HG03442 (cell line): ENCODE measurements at regions not wholly inside any gene's neighbourhood (a gene's known extent, or its start where the extent isn't known, plus 50 kb on each side); places are given as distances from the start of the nearest gene placed in this dataset.

ENCODE experiments used
- ATAC-seq: cut with Tn5 transposase; IDR thresholded peaks from one replicate; pipeline ENCODE4 v1.9.1; 2021; ENCODE audit warnings: mild to moderate bottlenecking, moderate library complexity; ENCODE audit not compliant: unreplicated experiment

DNA sequence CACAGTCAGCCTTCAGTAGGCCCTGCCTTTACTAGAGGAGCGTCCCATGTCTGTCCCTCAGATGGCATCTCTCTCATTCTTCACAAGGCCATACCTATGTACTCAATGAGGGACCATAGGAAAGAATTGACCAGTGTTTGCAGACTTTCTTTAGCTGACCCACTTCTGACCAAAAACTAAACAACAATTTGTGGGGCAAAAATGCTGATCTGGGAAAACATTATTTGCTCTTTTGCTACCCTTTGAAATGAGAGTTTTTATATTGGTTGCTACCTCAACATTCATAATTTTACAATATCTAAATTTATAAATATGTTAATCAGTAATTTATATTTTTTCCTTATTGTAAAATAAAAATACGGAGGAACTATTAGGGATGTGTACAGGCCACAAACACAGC, 539.4 kb upstream of the GJE1 start:
- ATAC-seq, result no peak

DNA sequence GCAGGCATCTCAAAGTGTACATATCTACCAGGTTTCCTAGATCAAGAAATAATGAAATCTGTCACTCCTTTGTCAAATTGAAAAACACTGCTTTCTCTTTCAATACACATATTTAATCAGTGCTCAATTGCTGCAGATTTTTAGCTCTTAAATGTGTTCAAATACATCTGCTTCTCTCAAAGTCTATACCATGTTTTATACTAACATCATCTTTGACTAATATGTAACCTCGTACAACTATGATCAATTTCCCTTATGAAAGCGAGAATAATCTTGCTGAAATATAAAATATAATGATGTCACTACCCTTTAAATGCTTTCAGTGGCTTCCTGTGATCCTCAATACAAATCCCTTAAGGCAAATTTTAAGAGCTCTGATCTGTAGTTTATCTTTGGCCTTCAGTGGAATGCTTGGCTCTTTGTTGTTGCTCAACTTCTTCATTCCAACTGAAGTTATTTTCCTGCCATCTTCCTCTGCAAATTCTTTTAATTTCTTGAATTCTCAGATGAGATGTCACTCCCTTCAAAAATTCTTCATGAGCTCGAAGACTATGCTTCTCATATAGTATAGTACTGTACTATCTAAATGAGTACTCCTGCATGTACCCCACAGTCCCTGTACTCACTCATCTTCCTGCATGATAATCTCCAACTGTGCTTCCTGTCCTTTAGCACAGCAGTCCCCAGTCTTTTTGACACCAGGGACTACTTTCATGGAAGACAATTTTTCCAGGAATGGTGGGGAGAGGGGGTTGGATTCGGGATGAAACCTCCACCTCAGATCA, 545.1 kb upstream of the GJE1 start:
- ATAC-seq, result no peak

- no peak for ATAC-seq
Observed at GRCh38 chr6:141580988-141581552, 551.7 kb upstream of the GJE1 start.

DNA sequence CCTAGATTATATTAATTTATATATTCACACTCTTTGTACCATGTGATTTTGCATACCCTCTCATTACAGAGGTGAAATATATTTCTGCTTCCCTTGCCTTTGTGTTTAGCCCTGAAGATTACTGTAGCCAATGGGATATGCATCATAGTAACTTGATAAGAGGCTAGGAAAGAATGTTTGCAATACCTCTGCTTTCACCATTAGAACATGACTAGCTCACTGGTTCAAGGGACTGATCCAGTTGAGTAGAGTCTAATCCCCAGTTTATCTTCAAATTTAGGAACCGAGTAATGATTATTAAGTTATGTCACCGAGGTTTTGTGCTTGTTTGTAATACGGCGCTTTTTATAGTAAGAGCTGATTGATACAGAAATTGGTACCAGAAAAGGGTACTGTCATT, 552.6 kb upstream of the GJE1 start:
- ATAC-seq, result no peak

DNA sequence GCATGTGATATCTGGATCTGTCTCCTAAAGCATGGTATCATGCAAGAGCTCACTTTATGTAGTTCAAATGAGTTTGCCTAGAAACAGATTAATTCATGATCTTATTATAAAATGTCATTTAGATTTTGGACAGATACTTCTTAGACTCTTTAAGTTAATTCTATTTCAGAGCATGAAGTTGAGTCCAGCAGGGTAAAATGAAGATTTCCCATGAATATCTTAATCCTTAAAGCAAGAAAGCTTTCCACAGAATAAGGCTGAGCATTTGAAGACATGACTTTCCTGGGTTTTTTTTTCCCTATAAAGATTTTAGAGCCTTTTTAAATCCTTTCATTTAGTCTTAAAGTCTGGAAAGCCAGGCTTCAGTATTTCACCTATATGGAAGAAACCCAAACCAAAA, 556.0 kb upstream of the GJE1 start:
- ATAC-seq, result no peak

GRCh38 chr6:141562851-141563763, 569.6 kb upstream of the GJE1 start:
- peak; percentile 90 for ATAC-seq

DNA sequence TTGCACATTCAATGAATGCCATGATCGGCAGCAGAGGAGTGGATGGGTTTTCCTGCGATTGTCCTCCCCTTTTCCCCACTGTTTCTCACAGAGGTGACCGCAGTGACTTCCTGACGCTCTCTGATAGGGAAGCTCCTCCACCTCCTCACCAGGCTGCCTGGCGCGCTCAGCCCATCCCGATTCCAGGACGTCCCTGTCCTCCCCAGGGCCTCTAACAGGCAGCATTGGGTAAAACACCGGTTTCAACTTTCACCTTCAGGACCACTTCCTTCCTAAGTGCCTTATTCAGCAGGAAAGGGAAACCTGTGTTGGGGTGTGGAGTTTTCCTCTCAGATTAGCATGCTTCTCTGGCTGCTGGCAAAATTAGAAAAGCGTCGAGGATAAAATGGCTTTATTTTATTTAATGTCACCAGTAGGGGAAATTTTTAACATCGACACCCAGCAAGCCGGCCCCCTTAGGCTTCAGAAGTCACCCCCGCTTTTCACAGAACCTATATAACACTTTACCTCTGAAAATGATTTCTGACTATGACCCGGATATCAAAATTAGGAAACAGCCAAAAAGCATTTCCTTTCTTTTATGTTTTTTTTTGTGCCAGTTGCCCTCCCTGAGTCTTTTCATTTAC, 570.4 kb upstream of the GJE1 start:
- ATAC-seq, result peak; percentile 11

- ATAC-seq, result no peak
Observed at GRCh38 chr6:141561154-141561553, 571.6 kb upstream of the GJE1 start.

- peak; percentile 78 for ATAC-seq
Observed at GRCh38 chr6:141552463-141552862, 580.3 kb upstream of the GJE1 start.

GRCh38 chr6:141552031-141552430, 580.7 kb upstream of the GJE1 start:
- ATAC-seq, result no peak

GRCh38 chr6:141551318-141551717, 581.4 kb upstream of the GJE1 start:
- no peak for ATAC-seq

DNA sequence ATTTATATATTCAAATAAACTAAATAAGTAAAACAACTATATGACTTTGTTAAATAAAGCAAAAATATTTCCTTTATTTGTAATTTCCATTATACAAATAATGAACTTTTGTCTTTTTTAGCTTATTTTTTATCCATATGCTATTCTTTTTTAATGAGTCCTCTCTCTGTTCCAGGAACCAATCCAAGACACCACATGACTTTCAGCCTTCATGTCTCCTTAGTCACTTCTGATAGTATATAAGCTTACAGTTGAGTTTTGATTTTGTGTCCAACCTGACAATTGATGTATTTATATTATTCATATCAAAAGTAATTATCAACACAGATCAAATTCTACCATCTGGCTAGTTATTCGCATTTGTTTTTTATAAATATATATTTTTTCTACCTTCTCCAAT, 582.3 kb upstream of the GJE1 start:
- no peak for ATAC-seq

DNA sequence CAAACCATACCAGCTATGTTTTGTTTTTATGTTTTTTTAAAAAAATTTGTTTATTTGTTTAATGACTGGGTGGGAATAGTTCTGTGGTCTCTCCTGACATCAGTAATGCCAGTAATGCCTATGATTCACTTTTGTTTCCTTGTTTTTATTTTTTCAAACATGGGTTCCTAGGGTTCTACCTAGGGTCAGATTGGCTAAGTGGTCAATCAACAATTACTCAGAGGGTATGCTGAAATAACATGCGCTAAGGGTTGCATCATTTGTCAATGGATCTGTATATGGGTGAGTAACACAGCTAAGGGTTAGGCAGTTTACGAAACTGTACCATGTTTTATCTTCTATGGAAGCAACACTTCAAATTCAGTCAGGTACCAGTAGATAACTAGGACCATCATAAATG, 583.8 kb upstream of the GJE1 start:
- ATAC-seq, result no peak

DNA sequence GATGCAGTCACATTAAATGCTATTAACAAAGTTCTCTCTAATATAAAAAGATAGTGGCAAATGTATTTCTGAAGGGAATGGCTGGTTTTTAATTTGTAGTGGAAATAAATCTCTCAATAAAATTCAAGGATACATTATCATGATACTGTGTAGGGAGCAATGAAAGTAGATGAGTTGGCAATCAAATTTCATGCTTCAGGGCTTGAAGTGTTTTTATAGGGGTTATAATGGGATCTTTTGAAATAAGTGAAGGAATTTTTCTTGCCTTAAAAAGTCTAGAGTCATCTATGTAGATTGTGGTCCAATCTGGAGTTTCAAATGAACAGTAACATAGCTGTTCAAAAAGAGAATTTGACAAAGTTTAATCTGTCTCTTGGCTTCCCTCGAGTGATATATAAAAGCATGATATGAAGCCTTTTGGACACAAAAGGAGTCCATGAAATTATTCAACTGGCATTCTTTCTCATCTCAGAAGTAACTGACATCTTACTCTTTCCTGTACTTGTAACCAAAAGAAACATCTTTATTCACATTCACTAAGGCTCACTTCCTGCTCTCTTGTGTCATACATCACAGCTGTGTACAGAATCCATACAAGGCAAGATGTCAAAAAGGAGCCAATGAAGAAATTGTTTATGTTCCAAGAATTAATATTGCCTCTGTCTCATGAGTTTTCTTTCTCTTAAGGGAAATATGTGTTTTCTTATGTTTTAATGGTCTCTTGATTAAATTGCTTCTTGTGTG, 591.0 kb upstream of the GJE1 start:
- no peak for ATAC-seq

- ATAC-seq, result no peak
Observed at GRCh38 chr6:141540207-141540606, 592.5 kb upstream of the GJE1 start.

DNA sequence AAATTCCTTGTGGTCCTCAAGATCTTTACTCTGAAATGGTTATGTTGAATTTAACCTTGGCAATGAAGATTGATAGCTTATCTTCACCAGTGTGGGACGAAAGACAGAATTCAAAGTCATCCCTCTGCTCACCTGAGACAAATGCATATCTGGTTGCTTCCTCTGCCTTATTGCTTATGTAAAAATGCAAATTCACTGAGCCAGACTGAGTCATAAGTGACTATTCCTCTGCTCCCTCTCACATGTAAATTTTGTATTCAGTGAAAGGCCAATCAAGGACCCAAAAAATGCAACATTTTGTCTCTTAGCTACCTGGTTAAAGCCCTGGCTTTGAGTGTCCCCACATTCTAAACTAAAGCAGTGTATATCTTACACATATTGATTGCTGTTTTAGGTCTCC, 593.1 kb upstream of the GJE1 start:
- no peak for ATAC-seq

GRCh38 chr6:141532211-141532610, 600.5 kb upstream of the GJE1 start:
- ATAC-seq, result no peak

GRCh38 chr6:141531040-141531439, 601.7 kb upstream of the GJE1 start:
- ATAC-seq, result no peak

GRCh38 chr6:141528596-141528995, 604.1 kb upstream of the GJE1 start:
- ATAC-seq, result no peak

GRCh38 chr6:141526985-141527384, 605.7 kb upstream of the GJE1 start:
- no peak for ATAC-seq

- no peak for ATAC-seq
Observed at GRCh38 chr6:141521440-141521839, 611.3 kb upstream of the GJE1 start.
